ENCODE measurements at regions not wholly inside any gene's neighbourhood (a gene's known extent, or its start where the extent isn't known, plus 50 kb on each side); places are given as distances from the start of the nearest gene placed in this dataset.

DNA sequence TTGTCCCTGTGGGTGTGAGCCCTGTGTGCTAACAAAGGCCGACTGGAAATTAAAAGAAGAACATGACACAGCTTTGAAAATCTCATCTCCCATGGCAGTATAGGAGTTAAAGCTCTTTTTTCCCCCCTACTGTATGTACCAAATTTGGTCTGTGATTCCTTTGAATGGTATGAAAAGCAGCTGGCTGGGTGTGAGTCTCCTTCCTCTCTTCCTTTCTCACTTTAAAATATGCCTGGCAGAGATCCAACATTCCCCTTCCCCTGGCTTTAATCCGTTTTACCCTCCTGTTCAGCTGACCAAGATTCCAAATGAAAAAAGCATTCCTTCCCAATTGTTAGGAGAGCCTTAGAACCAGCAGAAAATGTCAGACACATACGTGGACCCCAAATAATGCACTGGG lies 225.0 kb upstream of the CELF2 start:
- ATAC-seq, result no peak
- TF ChIP-seq ZNF70 (CRISPR knock-in tag; IDR thresholded peaks at IDR 0.05) (no peak), GLIS3 (CRISPR knock-in tag; IDR thresholded peaks at IDR 0.05) (no peak), ISL1 (CRISPR knock-in tag; IDR thresholded peaks at IDR 0.05) (no peak), ZC3H10 (CRISPR knock-in tag; IDR thresholded peaks at IDR 0.05) (no peak), ESRRG (CRISPR knock-in tag; IDR thresholded peaks at IDR 0.05) (no peak), ARNTL (CRISPR knock-in tag; IDR thresholded peaks at IDR 0.05; ENCODE audit: borderline replicate concordance, low read depth) (no peak), BACH2 (CRISPR knock-in tag; IDR thresholded peaks at IDR 0.05; ENCODE audit: borderline replicate concordance) (no peak), OSR1 (CRISPR knock-in tag; IDR thresholded peaks at IDR 0.05) (no peak), CSDC2 (CRISPR knock-in tag; IDR thresholded peaks at IDR 0.05) (no peak), PPARA (CRISPR knock-in tag; IDR thresholded peaks at IDR 0.05; ENCODE audit: borderline replicate concordance) (no peak), ZFP3 (CRISPR knock-in tag; IDR thresholded peaks at IDR 0.05) (no peak), TCF4 (CRISPR knock-in tag; IDR thresholded peaks at IDR 0.05; ENCODE audit: borderline replicate concordance) (no peak), ZNF8 (CRISPR knock-in tag; IDR thresholded peaks at IDR 0.05) (no peak)
- TF ChIP-seq, protein P1, sequence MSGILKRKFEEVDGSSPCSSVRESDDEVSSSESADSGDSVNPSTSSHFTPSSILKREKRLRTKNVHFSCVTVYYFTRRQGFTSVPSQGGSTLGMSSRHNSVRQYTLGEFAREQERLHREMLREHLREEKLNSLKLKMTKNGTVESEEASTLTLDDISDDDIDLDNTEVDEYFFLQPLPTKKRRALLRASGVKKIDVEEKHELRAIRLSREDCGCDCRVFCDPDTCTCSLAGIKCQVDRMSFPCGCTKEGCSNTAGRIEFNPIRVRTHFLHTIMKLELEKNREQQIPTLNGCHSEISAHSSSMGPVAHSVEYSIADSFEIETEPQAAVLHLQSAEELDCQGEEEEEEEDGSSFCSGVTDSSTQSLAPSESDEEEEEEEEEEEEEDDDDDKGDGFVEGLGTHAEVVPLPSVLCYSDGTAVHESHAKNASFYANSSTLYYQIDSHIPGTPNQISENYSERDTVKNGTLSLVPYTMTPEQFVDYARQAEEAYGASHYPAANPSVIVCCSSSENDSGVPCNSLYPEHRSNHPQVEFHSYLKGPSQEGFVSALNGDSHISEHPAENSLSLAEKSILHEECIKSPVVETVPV (CRISPR knock-in tag; IDR thresholded peaks at IDR 0.05), result no peak
- TF ChIP-seq, protein P2, sequence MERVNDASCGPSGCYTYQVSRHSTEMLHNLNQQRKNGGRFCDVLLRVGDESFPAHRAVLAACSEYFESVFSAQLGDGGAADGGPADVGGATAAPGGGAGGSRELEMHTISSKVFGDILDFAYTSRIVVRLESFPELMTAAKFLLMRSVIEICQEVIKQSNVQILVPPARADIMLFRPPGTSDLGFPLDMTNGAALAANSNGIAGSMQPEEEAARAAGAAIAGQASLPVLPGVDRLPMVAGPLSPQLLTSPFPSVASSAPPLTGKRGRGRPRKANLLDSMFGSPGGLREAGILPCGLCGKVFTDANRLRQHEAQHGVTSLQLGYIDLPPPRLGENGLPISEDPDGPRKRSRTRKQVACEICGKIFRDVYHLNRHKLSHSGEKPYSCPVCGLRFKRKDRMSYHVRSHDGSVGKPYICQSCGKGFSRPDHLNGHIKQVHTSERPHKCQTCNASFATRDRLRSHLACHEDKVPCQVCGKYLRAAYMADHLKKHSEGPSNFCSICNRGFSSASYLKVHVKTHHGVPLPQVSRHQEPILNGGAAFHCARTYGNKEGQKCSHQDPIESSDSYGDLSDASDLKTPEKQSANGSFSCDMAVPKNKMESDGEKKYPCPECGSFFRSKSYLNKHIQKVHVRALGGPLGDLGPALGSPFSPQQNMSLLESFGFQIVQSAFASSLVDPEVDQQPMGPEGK (CRISPR knock-in tag; IDR thresholded peaks at IDR 0.05; ENCODE audit: borderline replicate concordance), result no peak
- TF ChIP-seq, protein P3, sequence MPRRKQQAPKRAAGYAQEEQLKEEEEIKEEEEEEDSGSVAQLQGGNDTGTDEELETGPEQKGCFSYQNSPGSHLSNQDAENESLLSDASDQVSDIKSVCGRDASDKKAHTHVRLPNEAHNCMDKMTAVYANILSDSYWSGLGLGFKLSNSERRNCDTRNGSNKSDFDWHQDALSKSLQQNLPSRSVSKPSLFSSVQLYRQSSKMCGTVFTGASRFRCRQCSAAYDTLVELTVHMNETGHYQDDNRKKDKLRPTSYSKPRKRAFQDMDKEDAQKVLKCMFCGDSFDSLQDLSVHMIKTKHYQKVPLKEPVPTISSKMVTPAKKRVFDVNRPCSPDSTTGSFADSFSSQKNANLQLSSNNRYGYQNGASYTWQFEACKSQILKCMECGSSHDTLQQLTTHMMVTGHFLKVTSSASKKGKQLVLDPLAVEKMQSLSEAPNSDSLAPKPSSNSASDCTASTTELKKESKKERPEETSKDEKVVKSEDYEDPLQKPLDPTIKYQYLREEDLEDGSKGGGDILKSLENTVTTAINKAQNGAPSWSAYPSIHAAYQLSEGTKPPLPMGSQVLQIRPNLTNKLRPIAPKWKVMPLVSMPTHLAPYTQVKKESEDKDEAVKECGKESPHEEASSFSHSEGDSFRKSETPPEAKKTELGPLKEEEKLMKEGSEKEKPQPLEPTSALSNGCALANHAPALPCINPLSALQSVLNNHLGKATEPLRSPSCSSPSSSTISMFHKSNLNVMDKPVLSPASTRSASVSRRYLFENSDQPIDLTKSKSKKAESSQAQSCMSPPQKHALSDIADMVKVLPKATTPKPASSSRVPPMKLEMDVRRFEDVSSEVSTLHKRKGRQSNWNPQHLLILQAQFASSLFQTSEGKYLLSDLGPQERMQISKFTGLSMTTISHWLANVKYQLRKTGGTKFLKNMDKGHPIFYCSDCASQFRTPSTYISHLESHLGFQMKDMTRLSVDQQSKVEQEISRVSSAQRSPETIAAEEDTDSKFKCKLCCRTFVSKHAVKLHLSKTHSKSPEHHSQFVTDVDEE (CRISPR knock-in tag; IDR thresholded peaks at IDR 0.05), result no peak
- TF ChIP-seq, protein P4, sequence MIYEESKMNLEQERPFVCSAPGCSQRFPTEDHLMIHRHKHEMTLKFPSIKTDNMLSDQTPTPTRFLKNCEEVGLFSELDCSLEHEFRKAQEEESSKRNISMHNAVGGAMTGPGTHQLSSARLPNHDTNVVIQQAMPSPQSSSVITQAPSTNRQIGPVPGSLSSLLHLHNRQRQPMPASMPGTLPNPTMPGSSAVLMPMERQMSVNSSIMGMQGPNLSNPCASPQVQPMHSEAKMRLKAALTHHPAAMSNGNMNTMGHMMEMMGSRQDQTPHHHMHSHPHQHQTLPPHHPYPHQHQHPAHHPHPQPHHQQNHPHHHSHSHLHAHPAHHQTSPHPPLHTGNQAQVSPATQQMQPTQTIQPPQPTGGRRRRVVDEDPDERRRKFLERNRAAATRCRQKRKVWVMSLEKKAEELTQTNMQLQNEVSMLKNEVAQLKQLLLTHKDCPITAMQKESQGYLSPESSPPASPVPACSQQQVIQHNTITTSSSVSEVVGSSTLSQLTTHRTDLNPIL (CRISPR knock-in tag; IDR thresholded peaks at IDR 0.05; ENCODE audit: low read depth), result no peak

DNA sequence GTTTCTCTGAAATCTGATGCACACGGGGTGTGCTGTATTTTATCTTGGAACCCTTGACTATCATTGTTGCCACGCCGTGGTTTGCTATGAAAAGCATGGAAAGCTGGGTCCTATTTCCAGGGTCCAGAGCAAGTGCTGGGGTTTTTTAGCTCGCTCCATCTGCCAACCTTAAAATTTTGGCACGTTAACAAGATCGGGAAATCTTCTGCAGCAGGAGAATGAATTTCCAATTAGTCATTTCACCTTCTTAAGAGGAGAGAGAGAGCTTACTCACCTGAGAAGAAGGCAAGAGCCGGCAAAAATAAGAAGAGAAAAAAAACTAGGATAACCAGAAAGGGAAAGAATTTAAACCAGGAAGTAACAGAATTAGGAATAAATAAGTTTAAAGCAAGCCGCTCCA lies 223.6 kb upstream of the CELF2 start:
- TF ChIP-seq ZNF8 (CRISPR knock-in tag; IDR thresholded peaks at IDR 0.05) (no peak), PPARA (CRISPR knock-in tag; IDR thresholded peaks at IDR 0.05; ENCODE audit: borderline replicate concordance) (no peak)
- TF ChIP-seq, protein P4 (CRISPR knock-in tag; IDR thresholded peaks at IDR 0.05; ENCODE audit: low read depth), result no peak

DNA sequence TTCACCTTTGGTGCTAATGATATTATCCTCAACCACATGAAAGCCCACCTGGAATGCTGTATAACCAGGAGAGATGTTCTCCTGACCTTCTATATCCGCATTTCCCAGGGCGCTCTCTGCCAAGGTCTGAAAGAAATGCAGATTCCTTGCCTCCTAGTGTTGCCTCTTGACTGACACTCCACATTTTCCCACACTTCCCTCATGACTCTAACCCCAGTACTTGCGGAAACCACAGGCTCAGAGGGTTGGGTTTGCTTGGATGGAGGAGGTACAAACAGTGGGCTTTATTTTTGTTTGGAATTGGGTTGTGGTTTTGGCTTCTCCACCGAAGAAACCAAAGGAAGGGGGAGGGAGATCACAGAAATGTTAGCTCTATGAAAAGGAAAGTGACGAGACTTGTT lies 222.9 kb upstream of the CELF2 start:
- TF ChIP-seq ZNF565 (CRISPR knock-in tag; conservative IDR thresholded peaks at IDR 0.05; ENCODE audit: low read depth) (no peak), PPARA (CRISPR knock-in tag; IDR thresholded peaks at IDR 0.05; ENCODE audit: borderline replicate concordance) (no peak), ZNF8 (CRISPR knock-in tag; IDR thresholded peaks at IDR 0.05) (no peak), BACH2 (CRISPR knock-in tag; IDR thresholded peaks at IDR 0.05; ENCODE audit: borderline replicate concordance) (no peak)
- no peak for ATAC-seq

More for the DNA sequence above, 223.6 kb upstream of the CELF2 start:
- ATAC-seq, result no peak

DNA sequence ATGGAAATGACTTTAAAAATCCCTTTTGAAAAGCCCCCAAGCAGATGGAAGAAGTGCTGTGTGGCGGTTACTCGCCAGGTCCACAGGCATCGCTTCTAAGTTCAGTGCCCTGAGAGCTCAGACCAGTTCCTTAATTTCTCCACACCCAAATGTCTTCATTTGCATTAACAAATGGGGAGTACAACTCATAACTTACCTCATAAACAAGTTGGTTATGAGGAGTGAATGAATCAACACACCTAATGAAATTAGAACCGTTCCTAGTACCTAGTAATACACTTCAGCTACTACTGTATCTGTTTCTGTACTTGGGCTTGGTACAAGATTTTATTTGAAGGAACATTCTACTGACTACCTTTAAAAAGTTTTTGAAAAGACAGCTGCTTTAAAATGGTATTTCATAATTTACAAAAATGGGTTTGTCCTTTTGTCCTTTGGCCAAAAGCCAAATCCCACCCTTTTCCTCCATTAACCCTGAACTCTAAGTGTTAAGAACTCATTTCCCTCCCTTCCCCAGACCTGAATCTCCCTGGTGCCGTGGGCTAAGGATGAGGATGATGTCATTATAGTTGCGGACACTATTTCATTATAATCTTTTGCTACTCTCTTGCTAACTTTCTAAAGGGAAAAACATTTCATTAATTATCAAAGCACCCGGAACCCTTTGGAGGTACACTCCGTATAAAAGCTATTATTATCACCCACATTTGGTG lies 221.5 kb upstream of the CELF2 start:
- TF ChIP-seq ZNF565 (CRISPR knock-in tag; conservative IDR thresholded peaks at IDR 0.05; ENCODE audit: low read depth) (no peak), ZFP3 (CRISPR knock-in tag; IDR thresholded peaks at IDR 0.05) (no peak)
- TF ChIP-seq, protein P4 (CRISPR knock-in tag; IDR thresholded peaks at IDR 0.05; ENCODE audit: low read depth), result no peak
- no peak for ATAC-seq
